Astrocyte of the spinal cord (primary cell): ENCODE measurements at regions not wholly inside any gene's neighbourhood (a gene's known extent, or its start where the extent isn't known, plus 50 kb on each side); places are given as distances from the start of the nearest gene placed in this dataset.
"Not testable (repeated sequence)": the region's sequence is repeated elsewhere in the genome, so short reads cannot be mapped to it uniquely, and the experiment has no call there.

Source experiments
- DNase-seq: peaks from one replicate; pipeline ENCODE4 v3.0.0; 2011; ENCODE audit warnings: low read depth, low spot score
- H3K4me3 ChIP-seq: 2 replicates; pipeline ENCODE4 v1.5.1; 2011; ENCODE audit warnings: low read depth, mild to moderate bottlenecking, low read length, moderate library complexity
- CTCF ChIP-seq: IDR thresholded peaks from 2 replicates; pipeline ENCODE4 v1.5.1; 2012; ENCODE audit warnings: low read depth, mild to moderate bottlenecking, low read length, inconsistent platforms
- in situ Hi-C: cut with HindIII; loops from 2 replicates; pipeline ENCODE4 v1.10.0; 2017; ENCODE audit warnings: low sequenced_read_pairs

GRCh38 chr3:75272691-75273090 is 391.4 kb upstream of the FRG2C start:
- in situ Hi-C loops = no loop called here
- no peak overlapping the region for H3K4me3 ChIP-seq
- no peak for TF ChIP-seq CTCF
- peak; percentile 49 for DNase-seq

- H3K4me3 ChIP-seq, in situ Hi-C loops: not testable (repeated sequence)
- peak; percentile 49 for DNase-seq
Observed at GRCh38 chr3:75285531-75286148, 378.5 kb upstream of the FRG2C start.

GRCh38 chr3:75288972-75289574 is 375.1 kb upstream of the FRG2C start:
- H3K4me3 ChIP-seq, DNase-seq, in situ Hi-C loops: not testable (repeated sequence)

GRCh38 chr3:75294124-75294523 is 370.0 kb upstream of the FRG2C start:
- TF ChIP-seq CTCF = peak; percentile 58
- DNase-seq = peak; percentile 18
- H3K4me3 ChIP-seq = no peak overlapping the region
- in situ Hi-C loops = no loop called here

GRCh38 chr3:75295013-75295412 is 369.1 kb upstream of the FRG2C start:
- no peak overlapping the region for H3K4me3 ChIP-seq
- DNase-seq = no peak
- in situ Hi-C loops = no loop called here
- no peak for TF ChIP-seq CTCF

- no peak overlapping the region for H3K4me3 ChIP-seq
- no peak for TF ChIP-seq CTCF
- DNase-seq = no peak
- in situ Hi-C loops = no loop called here
Observed at GRCh38 chr3:75296858-75297257, 367.3 kb upstream of the FRG2C start.

- DNase-seq = no peak
- H3K4me3 ChIP-seq = no peak overlapping the region
- TF ChIP-seq CTCF = no peak
- in situ Hi-C loops = no loop called here
Observed at GRCh38 chr3:75300606-75301005, 363.5 kb upstream of the FRG2C start.

- H3K4me3 ChIP-seq, in situ Hi-C loops: not testable (repeated sequence)
Observed at GRCh38 chr3:75301050-75301449, 363.1 kb upstream of the FRG2C start.

More at GRCh38 chr3:75301050-75301449, 363.1 kb upstream of the FRG2C start:
- DNase-seq = not testable (repeated sequence)
